NCI-H1436 (cell line): ENCODE measurements at regions not wholly inside any gene's neighbourhood (a gene's known extent, or its start where the extent isn't known, plus 50 kb on each side); places are given as distances from the start of the nearest gene placed in this dataset.
"Not testable (repeated sequence)": the region's sequence is repeated elsewhere in the genome, so short reads cannot be mapped to it uniquely, and the experiment has no call there.

Experiments
- DNase-seq: peaks from one replicate; lab custom pipeline; 2025; lab: John Stamatoyannopoulos, UW

GRCh38 chr16:64297863-64298600 is 823.8 kb downstream of the CDH11 start:
- no peak for DNase-seq

GRCh38 chr16:64295466-64295865 is 826.4 kb downstream of the CDH11 start:
- no peak for DNase-seq

GRCh38 chr16:64292953-64293352 is 828.9 kb downstream of the CDH11 start:
- DNase-seq, result no peak

GRCh38 chr16:64292161-64292560 is 829.7 kb downstream of the CDH11 start:
- no peak for DNase-seq

- no peak for DNase-seq
These were observed 831.4 kb downstream of the CDH11 start for GRCh38 chr16:64290461-64290860.

GRCh38 chr16:64287655-64288528 is 834.0 kb downstream of the CDH11 start:
- no peak for DNase-seq

- DNase-seq, result no peak
These were observed 839.7 kb downstream of the CDH11 start for GRCh38 chr16:64282181-64282580.

- no peak for DNase-seq
These were observed 841.5 kb downstream of the CDH11 start for GRCh38 chr16:64280317-64280716.

GRCh38 chr16:64278196-64278595 is 843.7 kb downstream of the CDH11 start:
- no peak for DNase-seq

- DNase-seq, result no peak
These were observed 845.2 kb downstream of the CDH11 start for GRCh38 chr16:64276646-64277045.

- no peak for DNase-seq
These were observed 849.8 kb downstream of the CDH11 start for GRCh38 chr16:64272028-64272427.

GRCh38 chr16:64269756-64270155 is 852.1 kb downstream of the CDH11 start:
- no peak for DNase-seq

- no peak for DNase-seq
These were observed 856.1 kb downstream of the CDH11 start for GRCh38 chr16:64265756-64266155.

GRCh38 chr16:64260631-64261401 is 861.0 kb downstream of the CDH11 start:
- DNase-seq, result not testable (repeated sequence)

- DNase-seq, result no peak
These were observed 867.2 kb downstream of the CDH11 start for GRCh38 chr16:64254443-64255367.

GRCh38 chr16:64253525-64253924 is 868.3 kb downstream of the CDH11 start:
- DNase-seq, result no peak

- no peak for DNase-seq
These were observed 868.8 kb downstream of the CDH11 start for GRCh38 chr16:64253096-64253495.

- DNase-seq, result no peak
These were observed 870.1 kb downstream of the CDH11 start for GRCh38 chr16:64251742-64252141.

GRCh38 chr16:64250866-64251265 is 871.0 kb downstream of the CDH11 start:
- no peak for DNase-seq

- no peak for DNase-seq
These were observed 879.4 kb downstream of the CDH11 start for GRCh38 chr16:64242492-64242891.

GRCh38 chr16:64240586-64240985 is 881.3 kb downstream of the CDH11 start:
- no peak for DNase-seq
